ENCODE measurements at regions not wholly inside any gene's neighbourhood (a gene's known extent, or its start where the extent isn't known, plus 50 kb on each side); places are given as distances from the start of the nearest gene placed in this dataset.

- DNase-seq (ENCODE audit: low spot score): no peak
Measured at GRCh38 chr6:71527886-71528285, 239.3 kb downstream of the OGFRL1 start.

GRCh38 chr6:71529026-71529425 is 240.4 kb downstream of the OGFRL1 start:
- no peak for DNase-seq (ENCODE audit: low spot score)

- DNase-seq (ENCODE audit: low spot score): no peak
Measured at GRCh38 chr6:71529769-71530168, 241.2 kb downstream of the OGFRL1 start.

- DNase-seq (ENCODE audit: low spot score): no peak
Measured at GRCh38 chr6:71531006-71531405, 242.4 kb downstream of the OGFRL1 start.

- no peak for DNase-seq (ENCODE audit: low spot score)
Measured at GRCh38 chr6:71531841-71532240, 243.2 kb downstream of the OGFRL1 start.

- peak; percentile 10 for DNase-seq (ENCODE audit: low spot score)
Measured at GRCh38 chr6:71533939-71534379, 245.3 kb downstream of the OGFRL1 start.

GRCh38 chr6:71534921-71535320 is 246.3 kb downstream of the OGFRL1 start:
- DNase-seq (ENCODE audit: low spot score): no peak

- no peak for DNase-seq (ENCODE audit: low spot score)
Measured at GRCh38 chr6:71537717-71538116, 249.1 kb downstream of the OGFRL1 start.

- DNase-seq (ENCODE audit: low spot score): no peak
Measured at GRCh38 chr6:71544028-71544427, 255.4 kb downstream of the OGFRL1 start.

GRCh38 chr6:71544906-71545305 is 256.3 kb downstream of the OGFRL1 start:
- DNase-seq (ENCODE audit: low spot score): no peak

GRCh38 chr6:71545905-71546304 is 257.3 kb downstream of the OGFRL1 start:
- no peak for DNase-seq (ENCODE audit: low spot score)

GRCh38 chr6:71551798-71552197 is 263.2 kb downstream of the OGFRL1 start:
- no peak for DNase-seq (ENCODE audit: low spot score)

GRCh38 chr6:71556141-71556540 is 267.5 kb downstream of the OGFRL1 start:
- no peak for DNase-seq (ENCODE audit: low spot score)

GRCh38 chr6:71558974-71559373 is 270.4 kb downstream of the OGFRL1 start:
- no peak for DNase-seq (ENCODE audit: low spot score)

- DNase-seq (ENCODE audit: low spot score): no peak
Measured at GRCh38 chr6:71567562-71567961, 279.0 kb downstream of the OGFRL1 start.

GRCh38 chr6:71577766-71578165 is 289.2 kb downstream of the OGFRL1 start:
- DNase-seq (ENCODE audit: low spot score): no peak

- no peak for DNase-seq (ENCODE audit: low spot score)
Measured at GRCh38 chr6:71579902-71580301, 291.3 kb downstream of the OGFRL1 start.

- DNase-seq (ENCODE audit: low spot score): no peak
Measured at GRCh38 chr6:71582820-71583219, 294.2 kb downstream of the OGFRL1 start.

- DNase-seq (ENCODE audit: low spot score): no peak
Measured at GRCh38 chr6:71584712-71585436, 296.3 kb downstream of the OGFRL1 start.

- DNase-seq (ENCODE audit: low spot score): no peak
Measured at GRCh38 chr6:71585472-71585871, 296.9 kb downstream of the OGFRL1 start.

GRCh38 chr6:71588490-71588889 is 297.9 kb upstream of the RIMS1 start:
- DNase-seq (ENCODE audit: low spot score): no peak

GRCh38 chr6:71589254-71589653 is 297.1 kb upstream of the RIMS1 start:
- no peak for DNase-seq (ENCODE audit: low spot score)

- DNase-seq (ENCODE audit: low spot score): no peak
Measured at GRCh38 chr6:71592643-71593042, 293.7 kb upstream of the RIMS1 start.

- DNase-seq (ENCODE audit: low spot score): no peak
Measured at GRCh38 chr6:71599359-71599758, 287.0 kb upstream of the RIMS1 start.
